OCI-LY3 (cell line): ENCODE measurements at regions not wholly inside any gene's neighbourhood (a gene's known extent, or its start where the extent isn't known, plus 50 kb on each side); places are given as distances from the start of the nearest gene placed in this dataset.

Experiments used
- CTCF ChIP-seq: fragments of 200-600, 300-600 bp; sonication (generic); IDR thresholded peaks from 2 replicates; pipeline ENCODE4 v1.5.1; 2014; ENCODE audit warnings: antibody characterized with exemption, low read length, low read depth
- EZH2phosphoT487 ChIP-seq: fragments of 200-600 bp; shearing (Covaris generic); IDR thresholded peaks from 2 replicates; pipeline ENCODE4 v1.6.1; 2018; ENCODE audit warnings: antibody characterized with exemption, mixed run types, low read depth

DNA sequence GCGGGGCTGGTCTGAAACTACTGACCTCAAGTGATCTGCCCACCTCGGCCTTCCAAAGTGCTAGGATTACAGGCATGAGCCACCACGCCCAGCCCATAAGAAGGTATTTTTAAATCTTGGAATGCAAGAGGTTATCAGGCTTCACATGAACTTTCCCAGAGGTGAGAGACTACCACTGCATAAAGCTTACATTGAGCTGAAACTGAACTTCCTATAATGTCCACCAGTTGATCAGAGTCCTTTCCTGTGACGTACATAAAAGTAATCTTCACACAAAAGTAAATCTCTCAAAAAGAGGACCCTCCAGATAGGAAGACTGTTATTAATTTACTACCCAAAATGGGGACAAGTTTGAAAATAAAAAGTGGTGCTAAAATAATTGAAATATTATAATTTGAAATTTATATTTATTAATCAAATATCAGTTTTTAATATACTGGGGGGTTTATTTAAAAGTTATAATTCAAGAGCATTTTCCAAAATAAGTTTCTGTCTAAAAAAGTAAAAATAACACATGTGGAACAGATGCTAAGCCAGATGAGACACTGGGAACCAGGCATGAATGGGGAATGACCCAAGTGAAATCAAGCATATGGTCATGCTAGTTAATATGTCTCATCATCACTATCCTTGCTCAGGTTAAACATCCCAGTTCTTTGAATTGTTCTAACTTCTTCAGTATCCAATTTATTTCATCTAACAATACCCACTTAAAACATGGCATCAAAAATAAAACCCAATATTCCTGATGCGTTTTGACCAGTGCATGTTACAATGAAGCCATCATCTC, 269.9 kb upstream of the UBE2E2 start:
- TF ChIP-seq CTCF (no peak), EZH2phosphoT487 (no peak)
